Adrenal gland (tissue), 9 donors: ENCODE measurements at regions not wholly inside any gene's neighbourhood (a gene's known extent, or its start where the extent isn't known, plus 50 kb on each side); places are given as distances from the start of the nearest gene placed in this dataset.

Experiments
- DNase-seq, 7 donors: peaks; one replicate each; pipeline ENCODE4 v3.0.0-alpha.2; 2019 to 2020
- H3K27ac ChIP-seq, 5 donors: fragments of 200-600 bp; sonication (generic) in 4 of 5; 1 replicate in 3 of 5; 2 replicates in 2 of 5; pipeline versions ENCODE4 v1.5.1 to v1.8.0; 2016 to 2020; ENCODE audit warnings: mild to moderate bottlenecking in 1 of 5
- H3K27me3 ChIP-seq: fragments of 200-600 bp; 2 replicates; pipeline ENCODE4 v1.8.0; 2021
- H3K36me3 ChIP-seq, 2 donors: fragments of 200-600 bp; replicated peaks in 1 of 2; 1 replicate in 1 of 2; 2 replicates in 1 of 2; pipeline versions ENCODE4 v1.5.1 to v1.8.0; 2018 to 2022
- H3K4me1 ChIP-seq, 2 donors: fragments of 200-600 bp; replicated peaks in 1 of 2; 1 replicate in 1 of 2; 2 replicates in 1 of 2; pipeline versions ENCODE4 v1.5.1 to v1.8.0; 2018 to 2021
- H3K4me3 ChIP-seq, 4 donors: fragments of 200-600 bp; sonication (generic) in 3 of 4; one replicate each; pipeline ENCODE4 v1.5.1; 2016 to 2018
- H3K9me3 ChIP-seq, 3 donors: fragments of 200-600 bp; sonication (generic) in 1 of 3; replicated peaks in 1 of 3; 1 replicate in 2 of 3; 2 replicates in 1 of 3; pipeline versions ENCODE4 v1.5.1 to v1.8.0; 2016 to 2021
- POLR2A ChIP-seq, 2 donors: fragments of 450-650 bp; IDR thresholded peaks; one replicate each; pipeline ENCODE4 v1.6.1; 2017; ENCODE audit warnings: antibody characterized with exemption in 2 of 2, mild to moderate bottlenecking in 2 of 2, moderate library complexity in 1 of 2
- WGBS, 4 donors: extraction: QIAGEN DNeasy Blood & Tissue Kit in 2 of 4; methylation state at CpG; one replicate each; pipeline versions ENCODE4 v1.1.5 to v1.1.7; 2013 to 2017; 5-methylcytosine and 5-hydroxymethylcytosine counted together
- intact Hi-C, 2 donors: fragments of 100-400 bp; cut with DNase I; formaldehyde crosslinking; loops; one replicate each; pipeline versions ENCODE4 v1.14.1 to v1.15.0; 2022 to 2023
- TF ChIP-seq, protein P1 (sequence below), 6 experiments: fragments of 450-650 bp in 4 of 6; fragments of 200-600 bp in 2 of 6; sonication (generic) in 1 of 6; IDR thresholded peaks; 1 replicate in 5 of 6; 2 replicates in 1 of 6; pipeline versions ENCODE4 v1.5.1 to v1.8.0; 2016 to 2021; ENCODE audit warnings: antibody characterized with exemption in 6 of 6, mild to moderate bottlenecking in 2 of 6, moderate library complexity in 1 of 6
- donor health status: healthy with polysubstance abuse.
- donor health status: Bipolar disorder and iron deficiency.
- donor health status: DM: yes; HTN: yes; CAD: no.
- donor health status: DM: no; HTN: no; CAD: no.
- donor health status: DM: no; HTN: no; CAD: no.

- Histone ChIP-seq H3K9me3 (peaks cover 0 to 4% (median 0%) of the 10 kb centered on the region in 3 donors), H3K27me3 (no peaks in the 10 kb centered on the region), H3K4me3 (no peak overlapping the region), H3K4me1 (no peaks in the 10 kb centered on the region), H3K27ac (no peak overlapping the region), H3K36me3 (no peaks in the 10 kb centered on the region)
- no peak for TF ChIP-seq POLR2A (IDR thresholded peaks at IDR 0.05)
- TF ChIP-seq, protein P1, sequence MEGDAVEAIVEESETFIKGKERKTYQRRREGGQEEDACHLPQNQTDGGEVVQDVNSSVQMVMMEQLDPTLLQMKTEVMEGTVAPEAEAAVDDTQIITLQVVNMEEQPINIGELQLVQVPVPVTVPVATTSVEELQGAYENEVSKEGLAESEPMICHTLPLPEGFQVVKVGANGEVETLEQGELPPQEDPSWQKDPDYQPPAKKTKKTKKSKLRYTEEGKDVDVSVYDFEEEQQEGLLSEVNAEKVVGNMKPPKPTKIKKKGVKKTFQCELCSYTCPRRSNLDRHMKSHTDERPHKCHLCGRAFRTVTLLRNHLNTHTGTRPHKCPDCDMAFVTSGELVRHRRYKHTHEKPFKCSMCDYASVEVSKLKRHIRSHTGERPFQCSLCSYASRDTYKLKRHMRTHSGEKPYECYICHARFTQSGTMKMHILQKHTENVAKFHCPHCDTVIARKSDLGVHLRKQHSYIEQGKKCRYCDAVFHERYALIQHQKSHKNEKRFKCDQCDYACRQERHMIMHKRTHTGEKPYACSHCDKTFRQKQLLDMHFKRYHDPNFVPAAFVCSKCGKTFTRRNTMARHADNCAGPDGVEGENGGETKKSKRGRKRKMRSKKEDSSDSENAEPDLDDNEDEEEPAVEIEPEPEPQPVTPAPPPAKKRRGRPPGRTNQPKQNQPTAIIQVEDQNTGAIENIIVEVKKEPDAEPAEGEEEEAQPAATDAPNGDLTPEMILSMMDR (IDR thresholded peaks at IDR 0.05): no peak
- no peak for DNase-seq
- 63 to 88% (median 69%) methylated on average over 4 to 8 of the region's 8 CpGs for whole genome bisulfite sequencing, 4 donors
- intact Hi-C loops: no loop called here
These were observed 101.9 kb downstream of the LITAF start for GRCh38 chr16:11484691-11485258.

- TF ChIP-seq POLR2A (IDR thresholded peaks at IDR 0.05): no peak
- TF ChIP-seq, protein P1 (IDR thresholded peaks at IDR 0.05): no peak
- peaks cover 0 to 4% (median 0%) of the 10 kb centered on the region in 3 donors for H3K9me3 ChIP-seq
- intact Hi-C loops: no loop called here
- H3K27ac ChIP-seq: no peak overlapping the region
- DNase-seq: no peak
- H3K27me3 ChIP-seq: no peaks in the 10 kb centered on the region
- no peaks in the 10 kb centered on the region for H3K36me3 ChIP-seq
- H3K4me1 ChIP-seq: no peaks in the 10 kb centered on the region
- H3K4me3 ChIP-seq: no peak overlapping the region
These were observed 101.0 kb downstream of the LITAF start for GRCh38 chr16:11485676-11486075.

GRCh38 chr16:11487289-11487688, 99.4 kb downstream of the LITAF start:
- H3K4me1 ChIP-seq: no peaks in the 10 kb centered on the region
- H3K27ac ChIP-seq: no peak overlapping the region
- no peak overlapping the region for H3K4me3 ChIP-seq
- no peaks in the 10 kb centered on the region for H3K36me3 ChIP-seq
- intact Hi-C loops: no loop called here
- no peaks in the 10 kb centered on the region for H3K27me3 ChIP-seq
- TF ChIP-seq, protein P1 (IDR thresholded peaks at IDR 0.05): no peak
- TF ChIP-seq POLR2A (IDR thresholded peaks at IDR 0.05): no peak
- 81 to 92% (median 90%) methylated on average over 2 of the region's 2 CpGs for WGBS, 4 donors
- peaks cover 0 to 4% (median 0%) of the 10 kb centered on the region in 3 donors for H3K9me3 ChIP-seq
- DNase-seq: no peak

- Histone ChIP-seq H3K4me3 (no peak overlapping the region), H3K36me3 (no peaks in the 10 kb centered on the region), H3K27ac (no peak overlapping the region), H3K27me3 (no peaks in the 10 kb centered on the region), H3K9me3 (no peaks in the 10 kb centered on the region), H3K4me1 (no peaks in the 10 kb centered on the region)
- intact Hi-C loops: no loop called here
- TF ChIP-seq, protein P1 (IDR thresholded peaks at IDR 0.05): no peak
- TF ChIP-seq POLR2A (IDR thresholded peaks at IDR 0.05): no peak
- no peak for DNase-seq
- 43 to 74% (median 48%) methylated on average over 1 to 2 of the region's 2 CpGs for WGBS, 4 donors
These were observed 98.4 kb downstream of the LITAF start for GRCh38 chr16:11488304-11488703.
